Uterus (tissue), 3 donors: ENCODE measurements at regions not wholly inside any gene's neighbourhood (a gene's known extent, or its start where the extent isn't known, plus 50 kb on each side); places are given as distances from the start of the nearest gene placed in this dataset.

ENCODE experiments used
- DNase-seq, 2 donors: peaks; one replicate each; pipeline ENCODE4 v3.0.0-alpha.2; 2019 to 2020
- H3K27ac ChIP-seq, 2 donors: fragments of 200-600 bp; sonication (generic); 1 replicate in 1 of 2; 2 replicates in 1 of 2; pipeline ENCODE4 v1.5.1; 2016 to 2018
- H3K27me3 ChIP-seq, 2 donors: fragments of 200-600 bp; sonication (generic); one replicate each; pipeline ENCODE4 v1.5.1; 2018 to 2019; ENCODE audit warnings: control low read depth in 1 of 2
- H3K36me3 ChIP-seq, 2 donors: fragments of 200-600 bp; sonication (generic); one replicate each; pipeline ENCODE4 v1.5.1; 2019; ENCODE audit warnings: control low read depth in 1 of 2
- H3K4me1 ChIP-seq, 2 donors: fragments of 200-600 bp; sonication (generic); one replicate each; pipeline ENCODE4 v1.5.1; 2018 to 2019; ENCODE audit warnings: control low read depth in 1 of 2
- H3K4me3 ChIP-seq, 2 donors: fragments of 200-600 bp; sonication (generic); 1 replicate in 1 of 2; 2 replicates in 1 of 2; pipeline ENCODE4 v1.5.1; 2018 to 2019; ENCODE audit warnings: mild to moderate bottlenecking in 1 of 2
- H3K9me3 ChIP-seq, 2 donors: fragments of 200-600 bp; sonication (generic); one replicate each; pipeline ENCODE4 v1.5.1; 2019; ENCODE audit warnings: control low read depth in 1 of 2
- POLR2A ChIP-seq, 2 donors: fragments of 450-650 bp; IDR thresholded peaks; one replicate each; pipeline ENCODE4 v1.6.1; 2016; ENCODE audit warnings: antibody characterized with exemption in 2 of 2, mild to moderate bottlenecking in 1 of 2, moderate library complexity in 1 of 2
- intact Hi-C: fragments of 100-400 bp; cut with DNase I; formaldehyde crosslinking; loops from one replicate; pipeline ENCODE4 v1.15.1; 2023; ENCODE audit warnings: low total_unique reads
- TF ChIP-seq, protein P1 (sequence below), 4 experiments: fragments of 200-600 bp in 2 of 4; fragments of 450-650 bp in 2 of 4; sonication (generic) in 2 of 4; IDR thresholded peaks; one replicate each; pipeline ENCODE4 v1.5.1; 2016 to 2019; ENCODE audit warnings: antibody characterized with exemption in 4 of 4, mild to moderate bottlenecking in 2 of 4, moderate library complexity in 1 of 4
- donor health status: DM: yes; HTN: yes; CAD: no.

DNA sequence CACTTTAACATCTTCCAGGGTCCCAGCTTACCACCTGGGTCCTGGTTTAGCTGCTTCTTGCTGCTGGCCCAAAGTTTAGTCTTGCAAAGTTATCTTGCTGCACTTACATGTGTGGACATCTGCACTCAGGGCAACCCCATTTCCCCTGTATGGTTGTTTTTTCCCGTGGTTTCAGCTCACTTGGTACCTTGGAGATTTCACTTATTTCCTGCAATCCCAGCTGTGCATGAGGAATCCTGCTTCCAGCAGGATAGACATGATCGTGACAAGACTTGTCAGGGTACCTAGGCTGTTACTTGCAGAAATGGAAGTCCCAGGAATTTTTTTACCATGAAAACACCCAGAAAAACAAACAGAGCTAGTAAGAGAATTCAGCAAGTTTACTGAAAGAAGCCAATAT is 95.9 kb upstream of the LEP start:
- no peak for DNase-seq
- H3K27ac ChIP-seq = no peak overlapping the region
- intact Hi-C loops = no loop called here

DNA sequence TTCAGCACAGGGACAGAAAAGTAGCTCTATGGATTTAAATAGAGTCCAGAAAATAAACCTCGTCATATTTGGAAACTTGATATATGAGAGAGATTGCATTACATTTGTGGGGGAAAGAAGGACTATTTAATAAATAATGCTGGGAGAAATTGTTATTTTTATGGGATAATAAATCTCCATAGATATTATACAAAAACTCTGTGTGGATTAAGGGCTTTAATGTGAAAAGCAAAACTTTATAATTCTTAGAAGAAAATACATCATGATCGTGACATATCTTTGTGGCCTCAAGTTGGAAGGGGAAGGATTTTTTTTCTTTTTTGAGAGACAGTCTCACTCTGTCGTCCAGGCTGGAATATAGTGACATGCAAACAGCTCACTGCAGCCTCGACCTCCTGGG is 95.0 kb upstream of the LEP start:
- peaks cover 0 to 6% of the 10 kb centered on the region in 2 donors for H3K27me3 ChIP-seq
- no peaks in the 10 kb centered on the region for H3K9me3 ChIP-seq
- H3K36me3 ChIP-seq = no peaks in the 10 kb centered on the region
- no peak overlapping the region for H3K4me3 ChIP-seq
- TF ChIP-seq, protein P1, sequence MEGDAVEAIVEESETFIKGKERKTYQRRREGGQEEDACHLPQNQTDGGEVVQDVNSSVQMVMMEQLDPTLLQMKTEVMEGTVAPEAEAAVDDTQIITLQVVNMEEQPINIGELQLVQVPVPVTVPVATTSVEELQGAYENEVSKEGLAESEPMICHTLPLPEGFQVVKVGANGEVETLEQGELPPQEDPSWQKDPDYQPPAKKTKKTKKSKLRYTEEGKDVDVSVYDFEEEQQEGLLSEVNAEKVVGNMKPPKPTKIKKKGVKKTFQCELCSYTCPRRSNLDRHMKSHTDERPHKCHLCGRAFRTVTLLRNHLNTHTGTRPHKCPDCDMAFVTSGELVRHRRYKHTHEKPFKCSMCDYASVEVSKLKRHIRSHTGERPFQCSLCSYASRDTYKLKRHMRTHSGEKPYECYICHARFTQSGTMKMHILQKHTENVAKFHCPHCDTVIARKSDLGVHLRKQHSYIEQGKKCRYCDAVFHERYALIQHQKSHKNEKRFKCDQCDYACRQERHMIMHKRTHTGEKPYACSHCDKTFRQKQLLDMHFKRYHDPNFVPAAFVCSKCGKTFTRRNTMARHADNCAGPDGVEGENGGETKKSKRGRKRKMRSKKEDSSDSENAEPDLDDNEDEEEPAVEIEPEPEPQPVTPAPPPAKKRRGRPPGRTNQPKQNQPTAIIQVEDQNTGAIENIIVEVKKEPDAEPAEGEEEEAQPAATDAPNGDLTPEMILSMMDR (IDR thresholded peaks at IDR 0.05) = no peak
- TF ChIP-seq POLR2A (IDR thresholded peaks at IDR 0.05) = no peak
- no peak overlapping the region for H3K27ac ChIP-seq
- DNase-seq = no peak
- H3K4me1 ChIP-seq = no peaks in the 10 kb centered on the region
- intact Hi-C loops = no loop called here

More for the DNA sequence above, 95.9 kb upstream of the LEP start:
- H3K9me3 ChIP-seq = no peaks in the 10 kb centered on the region
- no peak overlapping the region for H3K4me3 ChIP-seq
- H3K4me1 ChIP-seq = no peaks in the 10 kb centered on the region
- peaks cover 0 to 6% of the 10 kb centered on the region in 2 donors for H3K27me3 ChIP-seq
- TF ChIP-seq POLR2A (IDR thresholded peaks at IDR 0.05) = no peak
- TF ChIP-seq, protein P1 (IDR thresholded peaks at IDR 0.05) = no peak
- H3K36me3 ChIP-seq = no peaks in the 10 kb centered on the region

DNA sequence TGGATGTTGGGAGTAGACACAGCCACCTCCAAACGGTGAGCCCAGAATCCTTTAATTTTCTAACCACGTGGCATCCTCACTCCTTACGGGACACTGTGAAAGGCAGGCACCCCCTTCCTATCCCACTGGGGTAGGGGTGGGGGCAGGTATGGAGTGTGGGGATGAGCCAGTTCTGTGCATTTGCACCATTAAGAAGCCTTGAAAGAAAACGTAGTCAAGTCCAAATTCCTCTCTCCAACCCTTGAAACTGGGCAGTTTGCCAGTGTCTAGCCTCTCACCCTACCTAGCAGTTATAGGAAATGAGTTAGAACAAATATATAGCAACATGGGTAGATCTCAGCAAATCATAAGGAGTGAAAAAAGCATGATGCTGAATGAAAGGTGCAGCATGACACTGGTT is 92.4 kb upstream of the LEP start:
- Histone ChIP-seq H3K4me1 (no peaks in the 10 kb centered on the region), H3K4me3 (no peak overlapping the region), H3K36me3 (no peaks in the 10 kb centered on the region)

DNA sequence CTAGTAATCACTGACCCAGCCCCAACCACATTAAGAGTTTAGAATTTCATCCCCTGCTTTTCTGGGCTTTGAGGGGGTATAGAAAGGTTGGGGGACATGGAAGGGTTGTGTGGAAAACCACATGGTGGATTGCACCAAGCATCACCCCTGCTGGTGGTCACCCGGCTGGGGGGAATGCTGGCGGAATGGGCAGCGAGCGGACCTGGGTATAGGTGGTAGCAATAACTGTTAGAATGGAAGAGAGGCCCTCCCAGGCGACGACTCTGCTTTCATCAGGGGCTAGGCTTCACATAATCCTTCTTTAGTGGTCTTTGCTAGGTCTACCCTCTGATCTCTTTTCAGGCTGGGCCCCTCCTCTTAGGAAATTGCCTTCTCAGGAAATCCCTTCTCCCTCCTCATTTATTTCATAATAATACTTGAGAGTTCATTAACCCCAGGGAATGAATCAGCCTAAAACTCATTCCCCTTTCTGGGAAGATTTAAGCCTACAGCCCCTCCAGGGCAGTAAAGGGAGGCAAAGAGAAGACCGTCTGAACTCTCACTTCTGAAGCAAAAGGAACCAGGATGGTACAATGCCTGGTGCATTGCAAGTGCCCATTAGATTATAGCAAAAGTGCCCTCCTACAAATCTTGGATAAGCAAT is 90.7 kb upstream of the LEP start:
- TF ChIP-seq POLR2A (IDR thresholded peaks at IDR 0.05) = no peak
- TF ChIP-seq, protein P1 (IDR thresholded peaks at IDR 0.05) = no peak
- H3K4me3 ChIP-seq = no peak overlapping the region

More for the DNA sequence above, 92.4 kb upstream of the LEP start:
- peaks cover 0 to 6% of the 10 kb centered on the region in 2 donors for H3K27me3 ChIP-seq
- no peak for TF ChIP-seq POLR2A (IDR thresholded peaks at IDR 0.05)
- TF ChIP-seq, protein P1 (IDR thresholded peaks at IDR 0.05) = no peak
- DNase-seq = no peak
- H3K27ac ChIP-seq = no peak overlapping the region
- intact Hi-C loops = no loop called here
- H3K9me3 ChIP-seq = no peaks in the 10 kb centered on the region

DNA sequence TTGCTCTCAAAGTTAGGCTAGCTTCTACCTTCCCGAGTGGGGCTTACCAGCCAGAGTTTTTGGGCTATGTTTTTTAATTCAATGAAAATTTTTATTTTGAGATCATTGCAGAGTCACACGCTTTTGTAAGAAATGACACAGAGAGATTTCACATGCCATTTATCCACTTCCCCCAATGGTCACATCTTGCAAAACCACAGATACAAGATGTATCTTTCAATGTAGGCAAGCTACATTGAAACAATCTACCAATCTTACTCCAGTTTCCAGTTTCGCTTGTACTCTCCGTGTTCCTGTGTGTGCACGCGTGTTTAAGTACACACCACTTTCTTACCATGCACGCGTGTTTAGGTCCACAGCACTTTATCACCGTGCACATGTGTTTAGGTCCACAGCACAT is 89.4 kb upstream of the LEP start:
- TF ChIP-seq POLR2A (IDR thresholded peaks at IDR 0.05) = no peak
- TF ChIP-seq, protein P1 (IDR thresholded peaks at IDR 0.05) = no peak
- no peak for DNase-seq
- intact Hi-C loops = no loop called here
- Histone ChIP-seq H3K27me3 (peaks cover 0 to 6% of the 10 kb centered on the region in 2 donors), H3K4me1 (no peaks in the 10 kb centered on the region), H3K9me3 (no peaks in the 10 kb centered on the region), H3K27ac (no peak overlapping the region), H3K4me3 (no peak overlapping the region), H3K36me3 (no peaks in the 10 kb centered on the region)

More for the DNA sequence above, 90.7 kb upstream of the LEP start:
- Histone ChIP-seq H3K4me1 (no peaks in the 10 kb centered on the region), H3K27ac (no peak overlapping the region), H3K36me3 (no peaks in the 10 kb centered on the region), H3K27me3 (peaks cover 0 to 6% of the 10 kb centered on the region in 2 donors), H3K9me3 (no peaks in the 10 kb centered on the region)
- DNase-seq = no peak
- intact Hi-C loops = no loop called here
